Spleen (tissue), 7 donors: ENCODE measurements at regions not wholly inside any gene's neighbourhood (a gene's known extent, or its start where the extent isn't known, plus 50 kb on each side); places are given as distances from the start of the nearest gene placed in this dataset.

ENCODE experiments used
- POLR2AphosphoS5 ChIP-seq, 3 donors: sonication (generic); formaldehyde crosslinking; IDR thresholded peaks; one replicate each; pipeline ENCODE4 v1.5.1; 2017; ENCODE audit warnings: antibody characterized with exemption in 3 of 3
- TF ChIP-seq, protein P1 (sequence below), 11 experiments: fragments of 200-600 bp in 7 of 11; fragments of 450-650 bp in 4 of 11; sonication (generic) in 4 of 11; IDR thresholded peaks in 8 of 11; conservative IDR thresholded peaks in 3 of 11; 1 replicate in 7 of 11; 2 replicates in 4 of 11; pipeline versions ENCODE4 v1.4.0 to v1.8.0; 2016 to 2021; ENCODE audit warnings: antibody characterized with exemption in 11 of 11, inconsistent platforms in 4 of 11, mild to moderate bottlenecking in 1 of 11
- donor health status: DM: no; HTN: no; CAD: no; lungs with moderate emphysema.
- donor health status: DM: no; HTN: no; CAD: no.
- donor health status: DM: no; HTN: no; CAD: no.

DNA sequence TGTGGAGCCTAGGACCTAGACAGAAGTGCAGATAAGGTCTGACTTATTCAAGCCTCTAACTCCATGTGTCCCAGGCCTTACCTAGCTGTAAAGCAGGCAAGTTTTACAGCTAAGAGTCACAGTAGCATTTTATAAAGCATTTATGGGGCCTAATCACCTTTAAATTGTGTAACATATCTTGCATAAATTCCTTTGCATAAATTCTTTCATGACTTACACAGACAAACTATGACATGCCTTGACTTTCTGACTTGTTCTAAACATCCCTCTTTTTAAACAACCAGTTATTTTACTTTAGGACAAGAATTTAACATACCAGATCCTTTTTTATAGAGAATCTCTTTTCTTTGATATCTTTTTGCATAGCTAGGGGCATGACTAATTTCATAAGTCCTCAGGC is 1257.8 kb upstream of the NRXN1 start:
- TF ChIP-seq, protein P1, sequence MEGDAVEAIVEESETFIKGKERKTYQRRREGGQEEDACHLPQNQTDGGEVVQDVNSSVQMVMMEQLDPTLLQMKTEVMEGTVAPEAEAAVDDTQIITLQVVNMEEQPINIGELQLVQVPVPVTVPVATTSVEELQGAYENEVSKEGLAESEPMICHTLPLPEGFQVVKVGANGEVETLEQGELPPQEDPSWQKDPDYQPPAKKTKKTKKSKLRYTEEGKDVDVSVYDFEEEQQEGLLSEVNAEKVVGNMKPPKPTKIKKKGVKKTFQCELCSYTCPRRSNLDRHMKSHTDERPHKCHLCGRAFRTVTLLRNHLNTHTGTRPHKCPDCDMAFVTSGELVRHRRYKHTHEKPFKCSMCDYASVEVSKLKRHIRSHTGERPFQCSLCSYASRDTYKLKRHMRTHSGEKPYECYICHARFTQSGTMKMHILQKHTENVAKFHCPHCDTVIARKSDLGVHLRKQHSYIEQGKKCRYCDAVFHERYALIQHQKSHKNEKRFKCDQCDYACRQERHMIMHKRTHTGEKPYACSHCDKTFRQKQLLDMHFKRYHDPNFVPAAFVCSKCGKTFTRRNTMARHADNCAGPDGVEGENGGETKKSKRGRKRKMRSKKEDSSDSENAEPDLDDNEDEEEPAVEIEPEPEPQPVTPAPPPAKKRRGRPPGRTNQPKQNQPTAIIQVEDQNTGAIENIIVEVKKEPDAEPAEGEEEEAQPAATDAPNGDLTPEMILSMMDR (IDR thresholded peaks at IDR 0.05 in 8 of 11, conservative IDR thresholded peaks at IDR 0.05 in 3 of 11) = no peak
- TF ChIP-seq POLR2AphosphoS5 (IDR thresholded peaks at IDR 0.05) = no peak
